Astrocyte (in vitro differentiated cells and primary cell): ENCODE measurements at regions not wholly inside any gene's neighbourhood (a gene's known extent, or its start where the extent isn't known, plus 50 kb on each side); places are given as distances from the start of the nearest gene placed in this dataset.

Experiments used
- DNase-seq: peaks from one replicate; pipeline ENCODE4 v3.0.0-alpha.2; 2010; ENCODE audit warnings: low read depth
- FAIRE-seq: peaks from 2 replicates; lab custom pipeline; 2011; peaks lifted over from hg19 to GRCh38; lab: Jason Lieb, UNC
- H2AFZ ChIP-seq: 2 replicates; pipeline ENCODE4 v1.6.0; 2012; ENCODE audit warnings: low read depth, low read length, inconsistent platforms
- H3K27ac ChIP-seq: 2 replicates; pipeline ENCODE4 v1.5.1; 2011; ENCODE audit warnings: low read depth, low read length, inconsistent platforms
- H3K27me3 ChIP-seq: 2 replicates; pipeline ENCODE4 v1.6.0; 2011; ENCODE audit warnings: low read length, inconsistent platforms; ENCODE audit not compliant: insufficient read depth
- H3K36me3 ChIP-seq: 2 replicates; pipeline ENCODE4 v1.5.1; 2011; ENCODE audit warnings: low read length, inconsistent platforms; ENCODE audit not compliant: insufficient read depth
- H3K4me1 ChIP-seq: 2 replicates; pipeline ENCODE4 v1.5.1; 2011; ENCODE audit warnings: low read length, inconsistent platforms; ENCODE audit not compliant: insufficient read depth
- H3K4me2 ChIP-seq: 2 replicates; pipeline ENCODE4 v1.6.0; 2012; ENCODE audit warnings: low read length, inconsistent platforms
- H3K4me3 ChIP-seq: 2 replicates; pipeline ENCODE4 v1.5.1; 2011; ENCODE audit warnings: low read depth, mild to moderate bottlenecking, low read length, inconsistent platforms; ENCODE audit not compliant: insufficient read depth
- H3K79me2 ChIP-seq: 2 replicates; pipeline ENCODE4 v1.6.0; 2012; ENCODE audit warnings: mild to moderate bottlenecking, low read length, inconsistent platforms; ENCODE audit not compliant: insufficient read depth
- H3K9ac ChIP-seq: 2 replicates; pipeline ENCODE4 v1.6.0; 2012; ENCODE audit warnings: mild to moderate bottlenecking, low read length, inconsistent platforms
- H3K9me3 ChIP-seq: 2 replicates; pipeline ENCODE4 v1.5.1; 2012; ENCODE audit warnings: low read depth, mild to moderate bottlenecking, low read length, inconsistent platforms; ENCODE audit not compliant: insufficient read depth
- H4K20me1 ChIP-seq: 2 replicates; pipeline ENCODE4 v1.6.0; 2012; ENCODE audit warnings: low read length, inconsistent platforms; ENCODE audit not compliant: insufficient read depth
- H3K27ac Mint-ChIP-seq: one replicate; pipeline ENCODE4 v1.8.0; 2021; ENCODE audit warnings: mild to moderate bottlenecking, mixed read lengths; ENCODE audit not compliant: unreplicated experiment
- H3K27me3 Mint-ChIP-seq: one replicate; pipeline ENCODE4 v1.8.0; 2021; ENCODE audit warnings: low read depth, mixed read lengths; ENCODE audit not compliant: unreplicated experiment
- H3K36me3 Mint-ChIP-seq: one replicate; pipeline ENCODE4 v1.8.0; 2021; ENCODE audit warnings: low read depth, mixed read lengths; ENCODE audit not compliant: unreplicated experiment
- H3K4me1 Mint-ChIP-seq: one replicate; pipeline ENCODE4 v1.8.0; 2021; ENCODE audit warnings: low read depth, mixed read lengths; ENCODE audit not compliant: unreplicated experiment
- H3K4me3 Mint-ChIP-seq: one replicate; pipeline ENCODE4 v1.8.0; 2021; ENCODE audit warnings: mild to moderate bottlenecking, moderate library complexity, mixed read lengths; ENCODE audit not compliant: unreplicated experiment
- H3K9me3 Mint-ChIP-seq: one replicate; pipeline ENCODE4 v1.8.0; 2021; ENCODE audit warnings: mild to moderate bottlenecking, mixed read lengths; ENCODE audit not compliant: unreplicated experiment
- EZH2 ChIP-seq: IDR thresholded peaks from 2 replicates; pipeline ENCODE4 v1.6.1; 2012; ENCODE audit warnings: mild to moderate bottlenecking, low read length, inconsistent platforms; ENCODE audit not compliant: insufficient read depth
- TF ChIP-seq, protein P1 (sequence below): IDR thresholded peaks from 2 replicates; pipeline ENCODE4 v1.5.1; 2011; ENCODE audit warnings: low read depth, mild to moderate bottlenecking, inconsistent platforms, low read length, moderate library complexity; ENCODE audit not compliant: insufficient read depth

DNA sequence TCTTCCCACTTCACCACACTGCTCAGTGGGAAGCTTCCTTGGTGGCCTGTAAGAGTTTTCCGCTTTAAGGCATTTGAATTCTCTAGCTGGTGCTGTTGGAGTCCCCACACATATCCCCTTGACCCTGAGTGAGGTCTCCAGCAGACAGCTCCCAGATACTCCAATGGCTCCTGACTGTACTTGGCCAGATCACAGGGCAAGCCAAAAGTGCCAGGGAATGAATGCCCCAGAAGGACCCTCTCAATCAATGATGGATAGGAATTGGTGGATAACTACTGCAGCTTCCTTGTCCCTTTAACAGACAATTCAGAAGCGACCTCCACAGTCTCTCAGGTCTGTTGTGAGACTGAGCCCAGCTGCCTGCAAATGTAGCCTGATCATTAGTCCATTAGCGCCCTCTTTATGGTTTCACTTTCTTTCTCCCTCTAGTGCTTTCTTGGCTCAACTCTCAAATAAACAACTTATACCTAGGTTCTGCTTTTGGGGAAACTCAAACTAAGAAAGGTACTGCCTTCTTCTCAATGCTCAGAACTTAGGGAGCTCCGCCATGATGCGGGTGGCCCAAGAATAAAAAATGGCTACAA, 283.0 kb downstream of the TCF7L2 start:
- Histone ChIP-seq H3K9me3 (no peaks in the 10 kb centered on the region), H3K27ac (no peak overlapping the region), H3K27me3 (peaks cover 6% of the 10 kb centered on the region), H3K79me2 (no peaks in the 10 kb centered on the region), H3K9ac (no peak overlapping the region), H3K4me2 (no peak overlapping the region), H3K36me3 (no peaks in the 10 kb centered on the region), H3K4me1 (peaks cover 4% of the 10 kb centered on the region), H2AFZ (no peak overlapping the region), H4K20me1 (no peaks in the 10 kb centered on the region), H3K4me3 (no peak overlapping the region)
- H3K9me3 Mint-ChIP-seq, result peaks cover 3% of the 10 kb centered on the region
- H3K27ac Mint-ChIP-seq, result no peak overlapping the region
- H3K36me3 Mint-ChIP-seq, result peaks cover 8% of the 10 kb centered on the region
- DNase-seq (no peak), FAIRE-seq (no peak)
- H3K4me1 Mint-ChIP-seq, result peaks cover 13% of the 10 kb centered on the region
- peaks cover 12% of the 10 kb centered on the region for H3K27me3 Mint-ChIP-seq
- H3K4me3 Mint-ChIP-seq, result no peak overlapping the region
- no peak for TF ChIP-seq EZH2
- TF ChIP-seq, protein P1, sequence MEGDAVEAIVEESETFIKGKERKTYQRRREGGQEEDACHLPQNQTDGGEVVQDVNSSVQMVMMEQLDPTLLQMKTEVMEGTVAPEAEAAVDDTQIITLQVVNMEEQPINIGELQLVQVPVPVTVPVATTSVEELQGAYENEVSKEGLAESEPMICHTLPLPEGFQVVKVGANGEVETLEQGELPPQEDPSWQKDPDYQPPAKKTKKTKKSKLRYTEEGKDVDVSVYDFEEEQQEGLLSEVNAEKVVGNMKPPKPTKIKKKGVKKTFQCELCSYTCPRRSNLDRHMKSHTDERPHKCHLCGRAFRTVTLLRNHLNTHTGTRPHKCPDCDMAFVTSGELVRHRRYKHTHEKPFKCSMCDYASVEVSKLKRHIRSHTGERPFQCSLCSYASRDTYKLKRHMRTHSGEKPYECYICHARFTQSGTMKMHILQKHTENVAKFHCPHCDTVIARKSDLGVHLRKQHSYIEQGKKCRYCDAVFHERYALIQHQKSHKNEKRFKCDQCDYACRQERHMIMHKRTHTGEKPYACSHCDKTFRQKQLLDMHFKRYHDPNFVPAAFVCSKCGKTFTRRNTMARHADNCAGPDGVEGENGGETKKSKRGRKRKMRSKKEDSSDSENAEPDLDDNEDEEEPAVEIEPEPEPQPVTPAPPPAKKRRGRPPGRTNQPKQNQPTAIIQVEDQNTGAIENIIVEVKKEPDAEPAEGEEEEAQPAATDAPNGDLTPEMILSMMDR, result no peak

DNA sequence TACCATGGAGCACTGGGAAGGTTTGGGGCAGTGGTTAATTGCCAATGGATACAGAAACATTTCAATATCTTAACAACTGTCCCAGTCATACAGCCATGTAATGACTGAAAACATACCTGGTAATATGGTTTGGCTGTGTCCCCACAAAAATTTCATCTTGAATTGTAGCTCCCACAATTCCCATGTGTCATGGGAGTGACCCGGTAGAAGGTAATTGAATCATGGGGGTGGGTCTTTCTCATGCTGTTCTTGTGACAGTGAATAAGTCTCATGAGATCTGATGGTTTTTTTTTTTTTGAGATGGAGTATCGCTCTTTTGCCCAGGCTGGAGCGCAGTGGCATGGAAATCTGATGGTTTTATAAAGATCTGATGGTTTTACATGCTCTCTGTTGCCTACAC, 284.4 kb downstream of the TCF7L2 start:
- no peak for FAIRE-seq
- H3K4me3 ChIP-seq, result no peak overlapping the region
- H3K4me2 ChIP-seq, result no peak overlapping the region
- Mint-ChIP-seq H3K27me3 (peaks cover 17% of the 10 kb centered on the region), H3K4me1 (peaks cover 6% of the 10 kb centered on the region), H3K9me3 (peaks cover 3% of the 10 kb centered on the region), H3K27ac (no peak overlapping the region), H3K4me3 (no peak overlapping the region), H3K36me3 (peaks cover 8% of the 10 kb centered on the region)
- H3K4me1 ChIP-seq, result no peaks in the 10 kb centered on the region
- TF ChIP-seq, protein P1, result no peak
- no peak for TF ChIP-seq EZH2
- no peaks in the 10 kb centered on the region for H4K20me1 ChIP-seq
- no peaks in the 10 kb centered on the region for H3K79me2 ChIP-seq
- no peak for DNase-seq
- H3K27ac ChIP-seq, result no peak overlapping the region
- no peaks in the 10 kb centered on the region for H3K36me3 ChIP-seq
- H3K9ac ChIP-seq, result no peak overlapping the region
- no peak overlapping the region for H2AFZ ChIP-seq
- peaks cover 4% of the 10 kb centered on the region for H3K27me3 ChIP-seq
- no peaks in the 10 kb centered on the region for H3K9me3 ChIP-seq

DNA sequence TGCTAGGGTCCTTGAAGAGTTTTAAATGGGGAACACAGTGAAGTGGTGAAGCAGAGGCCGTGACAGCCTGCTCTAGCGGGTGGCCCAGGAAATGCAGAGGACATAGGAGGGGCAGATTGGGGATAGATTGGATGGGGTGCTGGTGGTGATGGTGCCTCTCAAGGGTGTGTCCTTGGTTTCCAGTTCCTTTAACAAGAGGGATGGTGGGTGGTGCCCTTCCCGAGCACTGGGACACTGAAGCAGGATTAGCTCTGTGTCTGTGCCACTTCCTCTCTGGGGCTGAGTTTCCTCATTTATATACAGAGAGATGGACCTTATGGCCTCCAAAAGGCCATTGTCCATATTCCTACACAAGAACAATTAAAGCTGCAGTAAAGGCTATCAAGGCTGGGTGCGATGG, 285.5 kb downstream of the TCF7L2 start:
- Mint-ChIP-seq H3K36me3 (peaks cover 8% of the 10 kb centered on the region), H3K9me3 (peaks cover 3% of the 10 kb centered on the region), H3K27me3 (peaks cover 24% of the 10 kb centered on the region), H3K4me3 (no peak overlapping the region), H3K4me1 (no peaks in the 10 kb centered on the region), H3K27ac (peak overlapping the region; percentile 34)
- H3K27ac ChIP-seq, result no peak overlapping the region
- TF ChIP-seq, protein P1, result no peak
- no peak for TF ChIP-seq EZH2
- no peak overlapping the region for H3K4me2 ChIP-seq
- peaks cover 5% of the 10 kb centered on the region for H3K27me3 ChIP-seq
- no peaks in the 10 kb centered on the region for H3K36me3 ChIP-seq
- no peaks in the 10 kb centered on the region for H3K9me3 ChIP-seq
- no peak for FAIRE-seq
- H3K4me1 ChIP-seq, result no peaks in the 10 kb centered on the region
- no peak overlapping the region for H3K4me3 ChIP-seq
- DNase-seq, result no peak
- H3K9ac ChIP-seq, result no peak overlapping the region
- H3K79me2 ChIP-seq, result no peaks in the 10 kb centered on the region
- H2AFZ ChIP-seq, result no peak overlapping the region
- H4K20me1 ChIP-seq, result no peaks in the 10 kb centered on the region
